HG02870 (cell line): ENCODE measurements at regions not wholly inside any gene's neighbourhood (a gene's known extent, or its start where the extent isn't known, plus 50 kb on each side); places are given as distances from the start of the nearest gene placed in this dataset.

Source experiments
- ATAC-seq: cut with Tn5 transposase; IDR thresholded peaks from one replicate; pipeline ENCODE4 v1.9.1; 2021; ENCODE audit warnings: mild to moderate bottlenecking, moderate library complexity; ENCODE audit not compliant: unreplicated experiment

DNA sequence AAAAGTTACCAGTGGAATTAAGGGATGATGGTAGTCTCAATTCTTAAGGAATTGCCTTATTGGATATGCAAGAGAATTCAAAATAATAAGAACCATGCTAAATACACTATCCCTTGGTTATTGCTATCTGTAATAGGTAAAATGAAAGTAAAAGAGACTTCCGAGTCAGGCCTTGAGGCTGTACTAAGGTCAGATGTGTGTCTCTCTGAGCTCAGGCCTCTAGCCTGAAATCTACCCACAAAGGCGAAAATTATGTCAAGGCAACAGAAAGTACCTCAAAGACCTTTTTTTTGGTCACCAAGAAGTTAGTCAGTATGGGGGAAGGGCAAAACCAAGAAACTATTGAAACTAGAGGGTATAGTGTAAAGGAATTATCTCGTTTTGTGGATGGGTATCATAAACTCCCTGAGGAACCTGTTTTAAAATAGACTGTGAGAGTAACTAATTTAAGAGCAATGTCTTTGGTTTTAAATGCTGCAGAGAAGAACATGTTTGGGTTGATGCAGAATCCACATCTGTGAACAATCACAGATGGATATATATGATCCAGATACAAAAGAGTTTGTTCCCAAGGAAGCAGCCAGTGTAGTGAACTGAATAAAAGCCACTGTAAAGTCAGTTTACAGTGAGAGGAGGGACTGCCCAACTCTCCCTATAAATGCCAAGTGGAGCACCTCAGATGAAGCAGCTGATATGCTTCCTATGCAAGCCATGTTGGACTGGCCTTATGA, 382.3 kb upstream of the SEMA6D start:
- ATAC-seq = no peak

DNA sequence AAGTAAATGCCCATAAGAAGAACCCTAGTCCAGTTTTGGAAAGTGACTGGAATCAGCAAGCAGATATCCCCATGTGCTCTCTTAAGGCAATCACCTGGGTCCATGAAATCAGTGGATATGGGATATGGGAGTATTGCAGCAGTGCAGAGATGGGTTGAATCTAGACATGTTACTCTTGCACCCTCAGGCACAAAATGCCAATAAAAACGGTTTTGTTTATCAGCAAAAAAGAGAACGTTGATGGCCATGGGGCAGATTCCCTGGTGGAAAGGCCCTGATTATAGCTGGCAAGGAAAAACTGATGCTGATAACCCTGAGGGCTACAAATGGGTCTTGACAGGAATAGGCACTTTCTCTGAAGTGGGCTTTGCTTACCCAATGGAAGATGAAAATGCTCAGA, 380.2 kb upstream of the SEMA6D start:
- no peak for ATAC-seq

DNA sequence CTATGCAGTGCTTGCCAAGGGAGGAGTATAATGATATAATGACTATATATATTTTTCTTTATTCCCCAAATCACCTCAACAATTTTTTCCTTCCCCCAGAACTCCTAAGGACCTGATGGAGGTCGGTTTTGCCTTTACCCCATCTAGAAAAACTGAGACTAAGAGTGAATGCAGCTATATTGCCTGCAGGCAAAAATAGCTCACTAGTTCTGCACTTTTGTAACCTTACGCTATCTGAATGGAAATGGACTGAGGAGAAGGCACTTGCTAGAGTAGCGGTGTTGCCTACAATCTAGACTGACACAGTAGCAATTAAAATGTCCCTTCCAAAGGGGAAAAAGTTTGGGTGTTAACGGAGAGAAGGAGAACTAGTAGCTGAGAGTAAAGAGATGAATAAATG, 379.5 kb upstream of the SEMA6D start:
- ATAC-seq = no peak

DNA sequence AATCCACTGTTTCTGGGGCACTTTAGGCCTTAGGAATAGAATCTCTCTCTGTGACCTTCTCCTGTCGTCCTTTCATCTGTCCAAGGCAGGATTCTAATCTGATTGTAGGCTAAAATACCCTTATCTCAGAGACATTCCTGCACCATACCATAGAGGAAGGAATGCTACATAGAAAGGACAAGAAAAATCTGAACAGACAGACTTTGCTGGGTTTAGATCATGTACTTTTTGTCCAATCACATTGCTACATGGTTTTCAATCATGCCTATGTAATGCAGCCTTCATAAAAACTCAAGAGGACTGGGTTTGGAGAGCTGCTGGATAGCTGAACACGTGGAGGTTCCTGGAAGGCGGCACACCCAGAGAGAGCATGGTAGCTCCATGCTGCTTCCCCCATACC, 378.5 kb upstream of the SEMA6D start:
- no peak for ATAC-seq

DNA sequence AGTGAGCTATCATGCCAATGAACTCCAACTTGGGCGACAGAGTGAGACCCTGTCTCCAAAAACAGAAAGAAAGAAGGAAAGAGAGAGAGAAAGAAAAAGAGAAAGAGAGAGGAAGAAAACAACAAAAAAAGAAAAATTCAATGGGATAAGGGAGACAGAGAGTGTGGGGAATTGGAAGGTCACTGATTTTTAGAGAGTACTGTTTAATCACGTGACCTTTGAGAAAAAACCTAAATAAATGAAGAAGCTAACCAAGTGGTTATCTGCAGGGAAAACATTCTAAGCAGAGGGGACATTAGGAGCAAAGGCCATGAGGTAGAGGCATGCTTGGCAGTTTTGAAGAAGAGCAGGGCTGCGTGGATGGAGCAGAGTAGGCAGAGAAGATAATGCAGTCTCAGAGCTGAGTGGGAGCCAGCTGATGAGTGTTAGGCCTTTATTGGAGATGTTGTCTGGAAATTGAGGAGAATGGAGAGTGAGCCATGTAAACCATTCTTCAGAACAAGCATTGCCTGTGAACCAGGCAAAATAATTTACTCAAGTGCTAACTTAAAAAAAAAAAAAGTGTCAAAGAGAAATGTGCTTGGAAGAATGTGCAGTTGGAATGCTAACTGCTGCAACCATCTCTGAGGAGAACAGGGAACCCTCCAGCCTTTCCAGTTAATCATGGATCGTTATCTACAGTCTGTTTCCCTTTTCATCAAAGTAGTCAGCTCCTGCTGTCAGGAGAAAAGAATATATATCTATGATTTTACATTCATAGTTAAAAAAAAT, 377.3 kb upstream of the SEMA6D start:
- ATAC-seq = no peak

DNA sequence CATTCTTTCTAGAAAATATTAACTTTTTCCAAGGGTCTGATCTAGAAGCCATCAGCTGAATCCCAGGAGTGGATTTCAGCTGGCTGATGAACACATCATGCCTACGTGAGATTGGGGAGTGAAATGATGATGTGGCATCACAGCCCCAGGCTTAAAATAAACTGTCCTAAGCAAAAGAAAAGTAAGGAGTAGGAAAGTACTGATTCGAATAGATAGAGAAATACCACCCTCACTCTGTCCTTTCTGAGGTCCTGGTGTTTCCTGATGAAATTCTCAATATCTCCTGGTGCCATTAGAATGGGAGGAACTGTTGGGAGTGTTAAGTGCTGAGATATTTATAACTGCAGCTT, 376.8 kb upstream of the SEMA6D start:
- ATAC-seq = no peak

DNA sequence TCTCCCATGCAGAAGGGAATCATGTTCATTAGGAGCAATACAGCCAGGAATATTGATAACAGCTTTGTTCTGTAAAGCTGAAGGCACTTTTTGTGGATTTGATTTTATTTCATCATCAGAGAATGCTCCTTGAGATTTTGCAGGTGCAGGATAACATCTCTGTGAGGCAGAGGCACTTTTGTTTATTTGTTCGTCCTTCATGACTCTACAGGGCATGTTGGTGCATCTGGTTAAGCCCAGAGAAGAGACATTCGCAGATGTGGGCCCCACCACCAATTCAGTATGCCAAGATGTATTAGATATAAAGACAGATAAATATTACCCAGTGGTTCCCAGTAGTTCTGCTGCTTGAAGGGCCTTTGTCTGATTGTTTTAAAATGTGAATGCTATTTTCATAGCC, 368.1 kb upstream of the SEMA6D start:
- ATAC-seq = no peak

DNA sequence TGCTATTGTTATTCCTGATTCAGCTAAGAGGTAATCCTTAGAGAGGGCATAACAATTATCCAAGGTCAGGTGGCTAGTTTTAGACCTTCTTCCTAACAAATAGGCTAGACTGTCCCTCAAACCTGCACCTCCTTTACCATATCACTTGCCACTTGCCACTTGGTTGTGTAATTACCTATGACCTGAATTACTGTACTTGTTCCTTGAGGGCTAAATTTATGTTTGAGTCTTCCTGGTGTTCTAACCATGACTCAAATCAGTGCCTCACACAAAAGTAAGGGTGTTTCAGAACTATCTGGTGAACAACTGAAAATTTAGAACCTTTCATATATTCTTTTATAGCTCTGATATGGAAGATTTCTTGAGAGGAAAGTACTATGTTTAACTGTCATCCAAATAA, 365.8 kb upstream of the SEMA6D start:
- no peak for ATAC-seq

DNA sequence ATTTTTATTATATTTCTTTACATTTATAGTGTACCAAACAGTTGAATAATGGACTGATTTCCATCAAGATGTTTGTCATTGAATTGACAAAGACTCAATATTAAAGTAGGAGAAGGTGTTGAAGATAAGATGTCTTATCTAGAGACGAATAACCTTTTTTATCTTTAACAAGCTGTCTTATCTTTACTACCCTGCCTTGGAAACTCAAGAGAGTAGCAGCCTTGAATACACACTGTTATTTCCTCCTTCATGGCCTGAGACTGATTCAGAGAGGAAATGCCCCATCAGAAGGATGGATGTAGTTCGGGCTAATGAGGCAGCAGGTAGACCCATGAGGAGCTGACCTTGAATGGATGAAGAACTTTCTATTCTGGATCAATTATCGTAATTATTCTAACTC, 365.1 kb upstream of the SEMA6D start:
- ATAC-seq = no peak

DNA sequence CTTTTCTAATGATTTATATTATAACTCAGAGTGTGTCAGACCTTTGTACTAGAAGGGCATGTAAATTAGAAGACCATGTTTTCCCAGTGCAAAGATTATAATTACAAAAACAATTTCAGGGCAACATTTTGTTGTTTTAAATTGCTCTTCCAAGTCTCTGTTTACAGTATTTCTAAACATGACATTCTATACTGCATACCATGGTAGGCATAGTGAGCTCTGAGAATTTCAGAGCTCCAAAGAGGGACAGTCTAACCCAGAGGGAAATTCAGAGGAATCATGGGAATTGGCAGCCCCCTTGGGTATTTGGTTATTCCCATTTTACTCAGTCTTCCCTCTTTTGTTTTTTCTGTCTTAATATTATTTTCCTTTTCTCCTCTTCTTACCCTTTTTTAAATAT, 361.5 kb upstream of the SEMA6D start:
- no peak for ATAC-seq

DNA sequence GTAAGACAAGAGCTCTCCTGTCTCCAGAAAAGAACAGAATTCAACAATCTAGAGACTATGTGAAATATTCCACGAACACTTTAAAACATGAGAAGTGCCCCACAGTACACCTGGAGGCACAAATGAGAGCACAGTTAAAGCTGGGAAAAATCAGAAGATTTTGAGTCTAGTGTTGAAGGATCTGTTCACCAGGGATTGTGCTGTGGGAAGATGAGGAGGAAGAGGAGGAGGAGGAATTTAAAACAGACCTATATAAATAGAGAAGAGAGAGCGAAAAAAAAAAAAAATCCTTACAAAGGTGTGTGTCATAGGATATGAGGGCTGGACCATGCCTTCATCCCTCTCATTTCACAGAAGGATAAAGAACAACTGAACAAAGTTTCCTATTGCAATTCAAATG, 361.0 kb upstream of the SEMA6D start:
- no peak for ATAC-seq

DNA sequence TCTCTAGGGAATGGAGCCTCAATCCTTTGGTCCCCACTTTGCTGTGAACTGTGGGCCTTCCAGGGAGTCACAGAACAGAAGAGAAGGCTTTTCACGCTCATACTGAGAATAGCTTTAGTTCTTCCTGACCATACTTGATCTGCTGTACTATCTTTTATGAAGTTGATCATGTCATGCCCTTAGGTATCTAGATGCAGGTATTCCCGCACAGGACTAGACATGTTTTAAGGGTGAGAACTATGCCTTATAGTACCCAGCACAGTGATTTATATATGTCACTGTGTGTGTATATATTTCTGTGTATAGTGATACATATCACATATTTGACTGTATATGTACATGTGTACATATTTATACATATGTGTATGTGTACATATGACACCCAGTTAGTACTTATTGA, 358.4 kb upstream of the SEMA6D start:
- no peak for ATAC-seq

DNA sequence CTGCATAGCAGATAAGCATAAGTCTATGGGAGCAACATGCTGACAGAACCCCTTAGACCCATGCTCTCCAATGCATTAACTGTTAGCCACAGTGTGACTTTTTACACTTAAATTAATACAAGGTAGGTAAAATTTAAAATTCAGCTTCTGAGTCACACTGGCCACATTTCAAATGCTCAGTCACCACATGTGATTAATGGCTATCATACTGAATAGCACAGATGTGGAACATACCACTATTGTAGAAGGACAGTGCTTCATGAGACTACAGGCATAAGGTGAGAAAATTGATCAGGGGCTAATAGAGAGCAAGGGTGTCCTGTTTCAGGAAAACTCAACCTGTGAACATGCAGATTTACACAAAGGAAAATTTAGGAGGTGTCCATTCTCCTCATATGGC, 357.0 kb upstream of the SEMA6D start:
- ATAC-seq = no peak

DNA sequence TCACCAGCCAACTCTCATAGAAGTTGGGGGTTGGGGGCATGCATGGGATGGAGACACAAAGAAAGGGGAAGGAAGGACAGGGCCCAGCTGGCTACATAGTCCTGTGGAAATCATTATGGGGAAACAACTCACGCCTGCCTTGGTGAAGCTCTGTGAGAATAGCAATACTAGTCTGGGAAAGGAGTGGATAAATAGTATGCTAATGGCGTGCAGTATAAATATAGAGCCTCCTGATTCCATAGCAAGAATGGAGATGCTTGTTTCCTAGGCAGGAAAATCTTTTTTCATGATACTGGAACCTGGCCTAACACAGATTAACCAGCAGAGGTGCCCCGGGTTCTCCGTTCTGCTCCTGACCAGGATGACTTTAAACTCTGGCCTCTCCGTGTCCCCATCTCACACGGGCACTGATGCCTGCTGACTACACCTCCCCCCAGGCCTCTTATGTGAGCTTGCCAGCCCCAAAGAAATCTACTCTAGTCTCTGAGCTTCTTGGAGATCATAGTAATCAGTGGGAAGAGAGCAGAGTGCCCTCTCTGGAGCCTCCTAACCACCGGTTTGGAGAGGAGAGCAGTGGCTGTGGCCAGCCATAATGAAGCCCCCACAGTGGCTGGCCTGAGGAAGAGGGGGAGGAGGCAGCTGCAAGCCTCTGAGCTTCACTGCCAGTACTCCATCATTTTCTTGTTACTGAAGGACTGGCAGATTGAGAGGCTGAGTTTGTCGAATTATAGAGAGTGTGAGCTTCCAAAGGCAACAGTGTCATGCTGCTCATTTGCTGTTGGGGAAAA, 355.0 kb upstream of the SEMA6D start:
- no peak for ATAC-seq

DNA sequence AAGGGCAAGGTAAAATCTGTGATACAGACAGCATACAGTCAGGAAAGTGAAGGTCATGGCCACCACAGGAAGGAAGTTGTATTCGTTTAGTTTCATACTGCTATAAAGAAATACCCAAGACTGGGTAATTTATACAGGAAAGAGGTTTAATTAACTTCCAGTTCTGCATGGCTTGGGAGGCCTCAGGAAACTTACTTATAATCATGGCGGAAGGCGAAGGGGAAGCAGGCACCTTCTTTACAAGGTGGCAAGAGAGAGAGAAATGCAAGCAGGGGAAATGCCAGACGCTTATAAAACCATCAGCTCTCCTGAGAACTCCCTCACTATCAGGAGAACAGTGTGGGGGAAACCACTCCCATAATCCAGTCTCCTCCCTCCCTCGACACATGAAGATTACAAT, 353.7 kb upstream of the SEMA6D start:
- ATAC-seq = no peak

DNA sequence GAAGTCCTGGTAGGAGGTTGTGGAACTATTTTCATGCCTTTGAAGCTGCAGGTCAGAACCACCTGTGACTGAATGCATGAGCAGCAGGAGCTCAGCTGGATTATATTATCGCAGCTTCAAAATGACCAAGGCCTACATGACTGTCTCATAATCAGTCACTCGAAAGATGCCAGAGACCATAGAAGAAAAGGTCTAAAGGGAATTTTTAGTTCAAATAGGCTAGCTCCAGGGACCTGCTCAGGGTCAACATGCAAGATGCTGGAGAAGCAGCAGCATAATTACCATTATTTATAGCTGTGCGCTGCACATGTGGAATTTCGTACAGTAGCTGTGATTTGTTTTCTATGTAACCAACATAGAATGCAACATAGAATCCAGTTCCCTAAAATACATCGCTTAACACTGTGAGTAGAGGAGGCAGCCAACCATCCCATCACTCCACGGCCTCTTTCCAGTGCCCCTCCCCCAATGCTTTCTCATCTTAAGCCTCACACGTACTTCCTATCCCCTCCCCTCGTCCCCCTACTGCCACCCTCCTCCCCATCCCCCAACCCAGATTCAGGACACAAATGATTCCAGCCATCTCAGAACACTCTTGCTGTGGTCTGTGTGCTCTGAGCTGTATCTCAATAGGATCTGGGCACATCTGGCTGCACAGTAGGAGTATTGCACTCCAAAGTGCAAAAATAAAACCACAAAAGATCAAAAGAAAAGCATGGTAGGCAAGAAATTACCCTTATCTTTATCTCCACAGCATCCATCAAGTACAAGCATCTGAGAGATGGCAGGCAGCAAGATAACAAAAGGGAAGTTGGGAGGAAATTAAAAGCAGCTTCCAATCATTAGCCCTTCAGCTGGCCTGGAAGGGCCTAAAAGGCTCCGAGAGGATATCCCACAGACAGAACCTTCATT, 352.8 kb upstream of the SEMA6D start:
- ATAC-seq = no peak

DNA sequence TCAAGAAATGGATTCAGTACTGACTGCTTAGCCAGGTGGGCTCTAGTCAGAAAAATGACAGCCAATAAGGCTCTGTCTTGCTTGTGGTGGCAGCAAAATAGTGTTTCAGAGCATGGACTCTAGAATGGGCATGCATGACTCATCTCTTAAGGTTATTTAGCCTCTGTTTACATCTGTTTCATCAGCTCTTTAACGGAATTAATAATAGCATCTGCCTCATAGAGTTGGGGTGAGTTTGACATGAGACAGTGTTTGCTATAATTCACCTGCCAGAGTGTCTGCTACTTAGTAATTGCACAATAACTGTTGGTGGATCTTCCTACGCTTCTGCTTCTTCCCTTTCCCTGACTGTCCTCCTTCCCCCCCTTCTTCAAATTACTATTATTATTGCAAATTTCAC, 350.4 kb upstream of the SEMA6D start:
- ATAC-seq = no peak

DNA sequence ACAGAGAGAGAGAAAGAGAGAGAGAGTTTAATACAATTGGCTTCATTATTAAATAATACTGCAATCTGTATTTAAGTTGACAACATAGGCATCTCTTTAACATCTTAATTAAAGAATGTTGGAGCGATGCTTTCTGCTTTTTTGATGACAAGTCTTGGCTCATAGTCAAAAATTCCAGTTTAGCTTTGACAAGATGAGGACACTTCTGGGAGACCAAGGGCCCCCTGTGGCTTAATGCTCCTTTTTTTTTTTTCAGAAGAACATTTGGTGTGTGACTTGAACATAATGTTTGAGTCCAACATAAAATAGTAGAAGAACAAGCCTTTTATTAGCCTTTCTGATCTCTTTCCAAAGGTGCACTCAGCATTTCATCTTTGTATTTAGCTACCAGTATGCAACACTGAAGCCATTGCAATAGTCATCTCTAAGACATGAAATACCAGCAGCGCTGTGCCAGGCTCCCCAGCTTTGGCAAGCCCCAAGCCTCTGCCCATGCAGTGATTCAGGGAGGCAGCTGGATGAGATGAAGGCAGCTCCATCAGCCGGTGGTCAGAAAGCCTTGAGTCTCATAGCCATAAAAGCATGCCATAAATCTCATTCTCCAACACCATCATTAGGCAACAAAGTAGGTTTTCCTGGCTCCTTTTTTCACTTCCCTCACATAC, 349.4 kb upstream of the SEMA6D start:
- no peak for ATAC-seq

DNA sequence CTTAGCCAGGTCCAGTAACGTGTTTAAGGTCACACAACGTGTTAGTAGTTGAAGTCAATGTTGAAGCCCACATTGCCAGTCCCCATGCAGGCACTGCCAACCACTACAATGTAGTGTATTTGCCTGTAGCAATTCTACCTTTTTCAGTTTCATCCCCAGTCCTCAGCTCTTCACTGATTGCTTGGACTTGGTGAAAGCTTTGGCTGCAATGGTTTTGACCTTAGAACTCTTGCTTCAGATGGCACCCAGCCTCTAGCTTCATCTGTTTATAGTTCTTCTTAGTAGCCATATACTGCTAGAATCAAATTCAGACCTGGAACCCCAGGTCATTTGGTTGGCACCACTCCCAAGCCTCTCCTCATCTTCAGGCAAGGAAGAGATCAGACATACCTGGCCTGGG, 345.4 kb upstream of the SEMA6D start:
- no peak for ATAC-seq

DNA sequence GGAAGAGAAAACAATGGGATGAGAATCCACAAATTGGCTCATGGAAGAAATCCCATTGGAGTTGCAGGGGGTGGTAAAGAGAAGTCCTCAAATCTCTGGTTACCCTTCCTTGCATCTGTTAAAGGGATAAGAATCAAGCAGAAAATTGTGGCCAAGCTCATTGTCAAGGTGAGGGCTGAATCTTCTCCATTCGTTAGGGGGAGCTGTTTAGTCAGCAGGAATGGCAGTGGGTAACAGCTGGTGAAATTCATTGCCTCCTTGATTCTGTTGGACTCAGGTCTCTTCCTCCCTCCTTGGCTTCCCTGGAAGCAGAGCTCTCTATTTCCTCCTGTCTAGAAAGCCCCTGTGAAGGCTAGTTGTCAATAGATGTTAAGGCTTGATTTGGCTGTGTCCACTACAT, 343.1 kb upstream of the SEMA6D start:
- no peak for ATAC-seq
